ENCODE measurements at regions not wholly inside any gene's neighbourhood (a gene's known extent, or its start where the extent isn't known, plus 50 kb on each side); places are given as distances from the start of the nearest gene placed in this dataset.

- no peak overlapping the region for H2AFZ ChIP-seq (replicated peaks)
Measured at GRCh38 chr1:5354681-5355080, 637.5 kb downstream of the NPHP4 start.

GRCh38 chr1:5351366-5351765 lies 640.9 kb downstream of the NPHP4 start:
- H3K36me3 Mint-ChIP-seq, result no peaks in the 10 kb centered on the region

More at GRCh38 chr1:5354681-5355080, 637.5 kb downstream of the NPHP4 start:
- no peaks in the 10 kb centered on the region for H4K20me1 ChIP-seq (ENCODE audit: low read depth)
- H3F3A ChIP-seq (ENCODE audit: low read depth), result no peaks in the 10 kb centered on the region
- no peak overlapping the region for H3K9ac ChIP-seq
- H3K79me2 ChIP-seq (ENCODE audit: low read depth), result no peaks in the 10 kb centered on the region
- TF ChIP-seq EZH2 (IDR thresholded peaks at IDR 0.05), result no peak
- TF ChIP-seq EZH2phosphoT487 (IDR thresholded peaks at IDR 0.05), result no peak
- TF ChIP-seq CTCF (IDR thresholded peaks at IDR 0.05), result no peak
- Mint-ChIP-seq H3K4me1 (peaks cover 3% of the 10 kb centered on the region), H3K4me3 (no peak overlapping the region), H3K27ac (no peak overlapping the region), H3K36me3 (no peaks in the 10 kb centered on the region), H3K9me3 (peaks cover 15% of the 10 kb centered on the region), H3K27me3 (ENCODE audit: insufficient read depth, low read depth) (no peaks in the 10 kb centered on the region)
- H3K36me3 ChIP-seq, result no peaks in the 10 kb centered on the region
- H3K27ac ChIP-seq, result no peak overlapping the region
- H3K4me3 ChIP-seq, result no peak overlapping the region
- no peaks in the 10 kb centered on the region for H3K4me1 ChIP-seq
- peaks cover 17% of the 10 kb centered on the region for H3K9me3 ChIP-seq (ENCODE audit: low read depth)
- no peak for DNase-seq (ENCODE audit: low spot score)
- no peak overlapping the region for H3K4me2 ChIP-seq
- H3K27me3 ChIP-seq, result no peaks in the 10 kb centered on the region

GRCh38 chr1:5349526-5349925 lies 642.7 kb downstream of the NPHP4 start:
- H3K36me3 ChIP-seq, result no peaks in the 10 kb centered on the region
- H4K20me1 ChIP-seq (ENCODE audit: low read depth), result no peaks in the 10 kb centered on the region
- H3K79me2 ChIP-seq (ENCODE audit: low read depth), result no peaks in the 10 kb centered on the region
- Mint-ChIP-seq H3K4me3 (no peak overlapping the region), H3K27me3 (ENCODE audit: insufficient read depth, low read depth) (peaks cover 3% of the 10 kb centered on the region), H3K4me1 (peaks cover 10% of the 10 kb centered on the region), H3K9me3 (no peaks in the 10 kb centered on the region), H3K27ac (no peak overlapping the region), H3K36me3 (no peaks in the 10 kb centered on the region)
- H3K27ac ChIP-seq, result no peak overlapping the region
- H3K4me1 ChIP-seq, result no peaks in the 10 kb centered on the region
- H2AFZ ChIP-seq (replicated peaks), result no peak overlapping the region
- H3K9me3 ChIP-seq (ENCODE audit: low read depth), result peaks cover 6% of the 10 kb centered on the region
- H3K4me3 ChIP-seq, result no peak overlapping the region
- H3K27me3 ChIP-seq, result no peaks in the 10 kb centered on the region
- no peaks in the 10 kb centered on the region for H3F3A ChIP-seq (ENCODE audit: low read depth)
- TF ChIP-seq EZH2phosphoT487 (IDR thresholded peaks at IDR 0.05), result no peak
- no peak for TF ChIP-seq CTCF (IDR thresholded peaks at IDR 0.05)
- TF ChIP-seq EZH2 (IDR thresholded peaks at IDR 0.05), result no peak
- H3K9ac ChIP-seq, result no peak overlapping the region
- H3K4me2 ChIP-seq, result no peak overlapping the region
- DNase-seq (ENCODE audit: low spot score), result no peak

More at GRCh38 chr1:5351366-5351765, 640.9 kb downstream of the NPHP4 start:
- H3K27me3 Mint-ChIP-seq (ENCODE audit: insufficient read depth, low read depth), result no peaks in the 10 kb centered on the region
- H3K9me3 Mint-ChIP-seq, result peaks cover 5% of the 10 kb centered on the region
- Histone ChIP-seq H3K9ac (no peak overlapping the region), H3K4me3 (no peak overlapping the region), H3F3A (ENCODE audit: low read depth) (no peaks in the 10 kb centered on the region), H3K4me2 (no peak overlapping the region), H2AFZ (replicated peaks) (no peak overlapping the region), H3K9me3 (ENCODE audit: low read depth) (peaks cover 14% of the 10 kb centered on the region), H3K79me2 (ENCODE audit: low read depth) (no peaks in the 10 kb centered on the region), H3K27me3 (no peaks in the 10 kb centered on the region), H3K4me1 (no peaks in the 10 kb centered on the region), H3K27ac (no peak overlapping the region), H4K20me1 (ENCODE audit: low read depth) (no peaks in the 10 kb centered on the region), H3K36me3 (no peaks in the 10 kb centered on the region)
- peaks cover 6% of the 10 kb centered on the region for H3K4me1 Mint-ChIP-seq
- no peak for TF ChIP-seq CTCF (IDR thresholded peaks at IDR 0.05)
- TF ChIP-seq EZH2 (IDR thresholded peaks at IDR 0.05), result no peak
- TF ChIP-seq EZH2phosphoT487 (IDR thresholded peaks at IDR 0.05), result no peak
- H3K27ac Mint-ChIP-seq, result no peak overlapping the region
- H3K4me3 Mint-ChIP-seq, result no peak overlapping the region
- no peak for DNase-seq (ENCODE audit: low spot score)

Data from neural progenitor cell (in vitro differentiated cells).